GM21390 (cell line): ENCODE measurements at regions not wholly inside any gene's neighbourhood (a gene's known extent, or its start where the extent isn't known, plus 50 kb on each side); places are given as distances from the start of the nearest gene placed in this dataset.
A peak's percentile ranks its signal among the peaks of the same experiment; 100 is the strongest.
"Not testable (repeated sequence)": the region's sequence is repeated elsewhere in the genome, so short reads cannot be mapped to it uniquely, and the experiment has no call there.

Source experiments
- ATAC-seq: cut with Tn5 transposase; IDR thresholded peaks from one replicate; pipeline ENCODE4 v1.9.1; 2021; ENCODE audit not compliant: unreplicated experiment

- ATAC-seq = no peak
Measured at GRCh38 chrY:7674465-7674864, 762.9 kb upstream of the AMELY start.

- ATAC-seq = no peak
Measured at GRCh38 chrY:7672796-7673195, 761.2 kb upstream of the AMELY start.

- ATAC-seq = no peak
Measured at GRCh38 chrY:7663261-7663660, 751.7 kb upstream of the AMELY start.

- no peak for ATAC-seq
Measured at GRCh38 chrY:7659047-7659446, 747.5 kb upstream of the AMELY start.

GRCh38 chrY:7656596-7656995 lies 745.0 kb upstream of the AMELY start:
- no peak for ATAC-seq

- ATAC-seq = peak; percentile 58
Measured at GRCh38 chrY:7654985-7655384, 743.4 kb upstream of the AMELY start.

- not testable (repeated sequence) for ATAC-seq
Measured at GRCh38 chrY:7649866-7650265, 738.3 kb upstream of the AMELY start.
